H1 (cell line): ENCODE measurements at regions not wholly inside any gene's neighbourhood (a gene's known extent, or its start where the extent isn't known, plus 50 kb on each side); places are given as distances from the start of the nearest gene placed in this dataset.

Experiments used
- CTCF ChIA-PET: fragments of 300-600 bp; sonication (Branson Sonifier 250); formaldehyde crosslinking; loops from one replicate; lab custom pipeline; 2021; ENCODE audit not compliant: partially characterized antibody; lab: Charles Lee
- POLR2A ChIA-PET: fragments of 300-600 bp; sonication (Branson Sonifier 250); formaldehyde crosslinking; loops from one replicate; lab custom pipeline; 2021; ENCODE audit warnings: inconsistent platforms; ENCODE audit not compliant: partially characterized antibody; lab: Charles Lee
- DNase-seq, 2 experiments: peaks; one replicate each; pipeline versions ENCODE4 v3.0.0 to v3.0.0-alpha.2; 2010 to 2022; ENCODE audit warnings: low spot score in 2 of 2, low read depth in 1 of 2, mixed read lengths in 1 of 2
- FAIRE-seq: peaks from 2 replicates; lab custom pipeline; 2011; peaks lifted over from hg19 to GRCh38; lab: Jason Lieb, UNC
- H2AFZ ChIP-seq: 2 replicates; pipeline ENCODE4 v1.8.1; 2012; ENCODE audit warnings: low read length, inconsistent platforms
- H2AK5ac ChIP-seq: 2 replicates; pipeline ENCODE4 v1.6.1; 2013; ENCODE audit warnings: low read depth, low read length
- H2BK120ac ChIP-seq: replicated peaks from 2 replicates; pipeline ENCODE3; 2013; ENCODE audit warnings: low read depth, low read length, inconsistent platforms
- H2BK12ac ChIP-seq: 2 replicates; pipeline ENCODE4 v1.6.1; 2013; ENCODE audit warnings: low read depth, low read length
- H2BK15ac ChIP-seq: 2 replicates; pipeline ENCODE4 v1.6.1; 2013; ENCODE audit warnings: low read length
- H2BK20ac ChIP-seq: 2 replicates; pipeline ENCODE4 v1.6.1; 2013; ENCODE audit warnings: low read length
- H2BK5ac ChIP-seq: 2 replicates; pipeline ENCODE4 v1.6.1; 2013; ENCODE audit warnings: low read depth, low read length
- H3K14ac ChIP-seq: 2 replicates; pipeline ENCODE4 v1.6.1; 2013; ENCODE audit warnings: inconsistent platforms; ENCODE audit not compliant: insufficient read length
- H3K18ac ChIP-seq: 2 replicates; pipeline ENCODE4 v1.6.1; 2013; ENCODE audit warnings: low read length; ENCODE audit errors: extremely low read depth
- H3K23ac ChIP-seq: 2 replicates; pipeline ENCODE4 v1.6.1; 2013; ENCODE audit warnings: inconsistent platforms; ENCODE audit not compliant: insufficient read length
- H3K23me2 ChIP-seq: 2 replicates; pipeline ENCODE4 v1.6.1; 2013; ENCODE audit warnings: low read depth, low read length
- H3K27ac ChIP-seq: 2 replicates; pipeline ENCODE4 v1.6.1; 2011; ENCODE audit warnings: low read depth, low read length, inconsistent platforms
- H3K27me3 ChIP-seq, 4 experiments: replicated peaks in 1 of 4; 1 replicate in 1 of 4; 2 replicates in 3 of 4; pipeline versions ENCODE4 v1.6.1 to v1.8.1; 2011 to 2013; ENCODE audit warnings: low read length in 3 of 4, mild to moderate bottlenecking in 3 of 4, inconsistent platforms in 2 of 4, mixed read lengths in 2 of 4, moderate library complexity in 1 of 4; ENCODE audit not compliant: control insufficient read depth in 3 of 4, insufficient read depth in 3 of 4; ENCODE audit errors: extremely low read depth in 1 of 4
- H3K36me3 ChIP-seq, 4 experiments: 2 replicates each; pipeline versions ENCODE4 v1.6.1 to v1.8.1; 2011 to 2013; ENCODE audit warnings: mild to moderate bottlenecking in 4 of 4, low read length in 3 of 4, moderate library complexity in 2 of 4, control low read depth in 1 of 4, inconsistent platforms in 1 of 4; ENCODE audit not compliant: insufficient read depth in 4 of 4, control insufficient read depth in 2 of 4
- H3K4ac ChIP-seq: replicated peaks from 2 replicates; pipeline ENCODE3; 2013; ENCODE audit warnings: low read length, low read depth, mixed read lengths, inconsistent platforms; ENCODE audit not compliant: insufficient read length
- H3K4me1 ChIP-seq, 4 experiments: replicated peaks in 1 of 4; 1 replicate in 1 of 4; 2 replicates in 3 of 4; pipeline versions ENCODE4 v1.6.1 to v1.8.1; 2011 to 2013; ENCODE audit warnings: low read length in 3 of 4, inconsistent platforms in 2 of 4, mixed read lengths in 1 of 4; ENCODE audit not compliant: insufficient read depth in 4 of 4, control insufficient read depth in 3 of 4
- H3K4me2 ChIP-seq, 2 experiments: 2 replicates each; pipeline versions ENCODE4 v1.6.1 to v1.8.1; 2011 to 2013; ENCODE audit warnings: low read depth in 2 of 2, low read length in 2 of 2, control low read depth in 1 of 2, inconsistent platforms in 1 of 2, mild to moderate bottlenecking in 1 of 2; ENCODE audit not compliant: insufficient read depth in 1 of 2
- H3K4me3 ChIP-seq, 4 experiments: fragments of 200-600, 300-600 bp in 1 of 4; sonication (generic), shearing (Covaris generic), sonication (Bioruptor Twin) in 1 of 4; 2 replicates each; pipeline versions ENCODE4 v1.5.1 to v1.8.1; 2011 to 2016; ENCODE audit warnings: low read length in 4 of 4, low read depth in 3 of 4, control low read depth in 2 of 4, inconsistent platforms in 2 of 4, mild to moderate bottlenecking in 2 of 4, mixed read lengths in 1 of 4, moderate library complexity in 1 of 4; ENCODE audit not compliant: insufficient read depth in 2 of 4; ENCODE audit errors: extremely low read depth in 1 of 4
- H3K56ac ChIP-seq: replicated peaks from 2 replicates; pipeline ENCODE3; 2013; ENCODE audit warnings: low read depth, mild to moderate bottlenecking, mixed read lengths, low read length, inconsistent platforms; ENCODE audit not compliant: insufficient read length
- H3K79me1 ChIP-seq: 2 replicates; pipeline ENCODE4 v1.6.1; 2013; ENCODE audit warnings: low read depth, low read length, control low read depth
- H3K79me2 ChIP-seq, 2 experiments: 2 replicates each; pipeline versions ENCODE4 v1.6.1 to v1.8.1; 2012 to 2013; ENCODE audit warnings: low read length in 2 of 2, mild to moderate bottlenecking in 2 of 2, inconsistent platforms in 1 of 2; ENCODE audit not compliant: insufficient read depth in 2 of 2, control insufficient read depth in 1 of 2
- H3K9ac ChIP-seq, 4 experiments: replicated peaks in 1 of 4; 1 replicate in 1 of 4; 2 replicates in 3 of 4; pipeline versions ENCODE4 v1.6.1 to v1.8.1; 2011 to 2013; ENCODE audit warnings: low read depth in 3 of 4, low read length in 3 of 4, control low read depth in 2 of 4, mild to moderate bottlenecking in 2 of 4, moderate library complexity in 2 of 4, inconsistent platforms in 1 of 4; ENCODE audit errors: extremely low read depth in 1 of 4
- H3K9me3 ChIP-seq, 2 experiments: 2 replicates each; pipeline versions ENCODE4 v1.6.1 to v1.8.1; 2012 to 2013; ENCODE audit warnings: mild to moderate bottlenecking in 2 of 2, moderate library complexity in 2 of 2, control low read depth in 1 of 2, inconsistent platforms in 1 of 2, low read depth in 1 of 2, low read length in 1 of 2, mixed read lengths in 1 of 2; ENCODE audit not compliant: insufficient read depth in 2 of 2
- H4K20me1 ChIP-seq, 2 experiments: replicated peaks in 1 of 2; 2 replicates each; pipeline versions ENCODE3 to v1.8.1; 2011 to 2013; ENCODE audit warnings: inconsistent platforms in 2 of 2, low read length in 2 of 2, mild to moderate bottlenecking in 1 of 2; ENCODE audit not compliant: insufficient read depth in 2 of 2, control insufficient read depth in 1 of 2
- H4K5ac ChIP-seq: 2 replicates; pipeline ENCODE4 v1.6.1; 2013; ENCODE audit warnings: low read length, low read depth, mixed read lengths, inconsistent platforms; ENCODE audit not compliant: insufficient read length
- H4K8ac ChIP-seq: 2 replicates; pipeline ENCODE4 v1.8.0; 2013; ENCODE audit warnings: mild to moderate bottlenecking, moderate library complexity, low read length, inconsistent platforms; ENCODE audit not compliant: insufficient read depth; ENCODE audit errors: extremely low read depth
- H4K91ac ChIP-seq: replicated peaks from 2 replicates; pipeline ENCODE3; 2013; ENCODE audit warnings: low read length, mixed read lengths, inconsistent platforms; ENCODE audit not compliant: insufficient read length
- RAD21 ChIP-seq, 2 experiments: IDR thresholded peaks in 1 of 2; conservative IDR thresholded peaks in 1 of 2; 2 replicates each; pipeline ENCODE4 v1.6.1; 2011; ENCODE audit warnings: low read depth in 2 of 2, low read length in 2 of 2, improper control_type of control experiment in 1 of 2, inconsistent platforms in 1 of 2, mild to moderate bottlenecking in 1 of 2, moderate library complexity in 1 of 2
- SRF ChIP-seq: IDR thresholded peaks from 2 replicates; pipeline ENCODE4 v1.6.1; 2011; ENCODE audit warnings: mild to moderate bottlenecking, low read depth, low read length, moderate library complexity
- TBP ChIP-seq: IDR thresholded peaks from 2 replicates; pipeline ENCODE4 v1.6.1; 2011; ENCODE audit warnings: low read depth, low read length, improper control_type of control experiment
- YY1 ChIP-seq: IDR thresholded peaks from 2 replicates; pipeline ENCODE4 v1.6.1; 2011; ENCODE audit warnings: low read depth, mild to moderate bottlenecking, low read length
- WGBS, 2 experiments: shearing (Covaris generic) in 1 of 2; methylation state at CpG; one replicate each; pipeline versions ENCODE4 v1.1.6 to v1.1.7; 2013 to 2015; ENCODE audit warnings: low lambda C conversion rate in 2 of 2, mixed read lengths in 2 of 2, inconsistent platforms in 1 of 2, low coverage in 1 of 2, missing lambda C conversion rate in 1 of 2; ENCODE audit not compliant: insufficient replicate concordance in 2 of 2, insufficient coverage in 1 of 2, insufficient read length in 1 of 2; ENCODE audit errors: extremely low coverage in 1 of 2, missing lambda C conversion rate in 1 of 2; 5-methylcytosine and 5-hydroxymethylcytosine counted together

- no peak overlapping the region for H3K18ac ChIP-seq
- no peaks in the 10 kb centered on the region for H4K20me1 ChIP-seq
- H3K79me2 ChIP-seq = no peaks in the 10 kb centered on the region
- H2BK5ac ChIP-seq = no peak overlapping the region
- H3K4me2 ChIP-seq = no peak overlapping the region
- no peak overlapping the region for H3K9ac ChIP-seq
- H2BK120ac ChIP-seq = no peak overlapping the region
- H3K23ac ChIP-seq = no peak overlapping the region
- H2AFZ ChIP-seq = no peak overlapping the region
- H2BK20ac ChIP-seq = no peak overlapping the region
- no peak overlapping the region for H4K91ac ChIP-seq
- no peak overlapping the region for H3K4me3 ChIP-seq
- H3K79me1 ChIP-seq = no peaks in the 10 kb centered on the region
- H4K5ac ChIP-seq = no peak overlapping the region
- H3K56ac ChIP-seq = no peak overlapping the region
- no peaks in the 10 kb centered on the region for H3K27me3 ChIP-seq
- FAIRE-seq (no peak), DNase-seq (no peak)
- CTCF ChIA-PET = interaction anchor here (0.8 to 2.1 kb wide), 7 partner anchors 10 to 205 kb away, joined by 3 to 9 read pairs (median 3); no protein-coding TSS in a partner anchor
- H2BK12ac ChIP-seq = no peak overlapping the region
- no peak overlapping the region for H2AK5ac ChIP-seq
- POLR2A ChIA-PET = no interaction called here
- H3K14ac ChIP-seq = no peak overlapping the region
- H3K9me3 ChIP-seq = no peaks in the 10 kb centered on the region
- H3K27ac ChIP-seq = no peak overlapping the region
- H3K4ac ChIP-seq = no peak overlapping the region
- no peaks in the 10 kb centered on the region; a peak in 1 of 8 replicates for H3K36me3 ChIP-seq
- no peaks in the 10 kb centered on the region for H3K23me2 ChIP-seq
- H3K4me1 ChIP-seq = no peaks in the 10 kb centered on the region
- H2BK15ac ChIP-seq = no peak overlapping the region
- WGBS, 2 experiments = 90% methylated on average over 11 of the region's 11 CpGs; no CpG with 5 or more reads in 1 of the 2 experiments
- H4K8ac ChIP-seq = no peak overlapping the region; the same call in 1 of the 2 replicates
- TF ChIP-seq SRF = no peak
- TF ChIP-seq YY1 = no peak
- no peak for TF ChIP-seq TBP
- peak; percentile 44 to 60 for TF ChIP-seq RAD21 (IDR thresholded peaks at IDR 0.05 in 1 of 2, conservative IDR thresholded peaks at IDR 0.05 in 1 of 2; ENCODE audit: low read depth in 2 of 2, low read length in 2 of 2)
Observed at GRCh38 chr2:8133363-8133762, 548.5 kb upstream of the ID2 start.
